ENCODE measurements at regions not wholly inside any gene's neighbourhood (a gene's known extent, or its start where the extent isn't known, plus 50 kb on each side); places are given as distances from the start of the nearest gene placed in this dataset.

DNA sequence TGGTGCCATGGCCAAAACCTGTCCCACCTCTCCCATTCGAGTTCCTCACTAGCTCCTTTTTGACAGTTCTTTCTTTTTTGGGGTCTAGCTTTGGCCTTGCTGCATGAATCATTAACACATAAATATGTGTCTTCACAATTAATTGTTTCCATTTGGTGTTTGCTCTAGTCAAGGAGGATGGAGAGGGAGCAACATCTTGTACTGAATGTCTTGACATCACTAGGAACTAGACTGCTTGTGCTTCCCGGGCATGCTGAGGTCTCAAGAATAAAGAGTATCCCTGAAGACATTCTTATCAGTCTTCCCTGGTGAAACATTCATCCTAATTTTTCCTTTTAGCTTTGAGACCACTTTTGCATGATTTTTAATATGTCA, 77.0 kb upstream of the ESR1 start:
- no peaks in the 10 kb centered on the region for H3K27me3 ChIP-seq (replicated peaks in 1 of 2; ENCODE audit: control insufficient read depth in 2 of 2, insufficient read depth in 2 of 2, low read length in 1 of 2)
- H3K9ac ChIP-seq (ENCODE audit: control insufficient read depth, insufficient read depth, low read length): no peak overlapping the region
- H3K27ac ChIP-seq (ENCODE audit: control insufficient read depth, insufficient read depth): no peak overlapping the region
- H3K36me3 ChIP-seq (ENCODE audit: control insufficient read depth in 2 of 2, insufficient read depth in 2 of 2, low read length in 1 of 2): no peaks in the 10 kb centered on the region
- FAIRE-seq: no peak
- in situ Hi-C loops (cut with MboI) (no loop called here), intact Hi-C loops (cut with micrococcal nuclease; ENCODE audit: unreplicated experiment) (no loop called here)
- SMC1A ChIA-PET (ENCODE audit: uncharacterized antibody, unreplicated experiment): interaction anchor here (0.8 to 2.2 kb wide), 13 partner anchors 8 to 567 kb away, joined by 3 to 9 read pairs (median 4); no protein-coding TSS in a partner anchor
- H2AFZ ChIP-seq (ENCODE audit: control insufficient read depth, low read depth, low read length): no peak overlapping the region
- no TSS peak for BruUV-seq (replicated peaks)
- CTCF ChIA-PET: interaction anchor here (1.0 to 1.9 kb wide), 7 partner anchors 9 to 40 kb away, joined by 3 to 10 read pairs (median 5); no protein-coding TSS in a partner anchor
- WGBS (ENCODE audit: insufficient coverage, insufficient replicate concordance, low lambda C conversion rate, missing lambda C conversion rate): 26% methylated on average over 2 of the region's 2 CpGs
- H3K4me1 ChIP-seq (ENCODE audit: control insufficient read depth, insufficient read depth, low read length): no peaks in the 10 kb centered on the region
- no peaks in the 10 kb centered on the region for H4K20me1 ChIP-seq (ENCODE audit: control insufficient read depth, insufficient read depth)
- POLR2A ChIA-PET: interaction anchor here (0.7 to 1.8 kb wide), 4 partner anchors 8 to 28 kb away, joined by 4 to 5 read pairs (median 4); no protein-coding TSS in a partner anchor
- no peak overlapping the region for H3K4me3 ChIP-seq
- no peak for DNase-seq (ENCODE audit: low read depth, low spot score)
- no peak for ATAC-seq
- RAD21 ChIA-PET (ENCODE audit: unreplicated experiment): interaction anchor here (0.8 to 1.1 kb wide), 3 partner anchors 35 to 50 kb away, joined by 4 to 11 read pairs (median 4); no protein-coding TSS in a partner anchor
- no peak overlapping the region for H3K4me2 ChIP-seq (ENCODE audit: control insufficient read depth, insufficient read depth)
- no peaks in the 10 kb centered on the region for H3K79me2 ChIP-seq (ENCODE audit: control insufficient read depth, insufficient read depth, low read length)
- no peaks in the 10 kb centered on the region; the same call in 2 of the 3 replicates for H3K9me3 ChIP-seq (replicated peaks; ENCODE audit: control insufficient read depth, insufficient read depth, low read length)
- TF ChIP-seq, protein P1, sequence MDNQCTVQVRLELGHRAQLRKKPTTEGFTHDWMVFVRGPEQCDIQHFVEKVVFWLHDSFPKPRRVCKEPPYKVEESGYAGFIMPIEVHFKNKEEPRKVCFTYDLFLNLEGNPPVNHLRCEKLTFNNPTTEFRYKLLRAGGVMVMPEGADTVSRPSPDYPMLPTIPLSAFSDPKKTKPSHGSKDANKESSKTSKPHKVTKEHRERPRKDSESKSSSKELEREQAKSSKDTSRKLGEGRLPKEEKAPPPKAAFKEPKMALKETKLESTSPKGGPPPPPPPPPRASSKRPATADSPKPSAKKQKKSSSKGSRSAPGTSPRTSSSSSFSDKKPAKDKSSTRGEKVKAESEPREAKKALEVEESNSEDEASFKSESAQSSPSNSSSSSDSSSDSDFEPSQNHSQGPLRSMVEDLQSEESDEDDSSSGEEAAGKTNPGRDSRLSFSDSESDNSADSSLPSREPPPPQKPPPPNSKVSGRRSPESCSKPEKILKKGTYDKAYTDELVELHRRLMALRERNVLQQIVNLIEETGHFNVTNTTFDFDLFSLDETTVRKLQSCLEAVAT (IDR thresholded peaks at IDR 0.05): no peak
- TF ChIP-seq SREBF1 (IDR thresholded peaks at IDR 0.05; ENCODE audit: low read length) (no peak), SUZ12 (IDR thresholded peaks at IDR 0.05; ENCODE audit: unreplicated experiment) (no peak), SRF (IDR thresholded peaks at IDR 0.05; ENCODE audit: low read depth in 2 of 2, low read length in 2 of 2) (no peak), ETV6 (conservative IDR thresholded peaks at IDR 0.05 in 1 of 2, IDR thresholded peaks at IDR 0.05 in 1 of 2; ENCODE audit: borderline replicate concordance in 1 of 2, low read depth in 1 of 2) (no peak), FOXK2 (IDR thresholded peaks at IDR 0.05) (no peak), ZNF217 (IDR thresholded peaks at IDR 0.05) (no peak), NRF1 (conservative IDR thresholded peaks at IDR 0.05; ENCODE audit: low read depth, low read length) (no peak), SIN3A (IDR thresholded peaks at IDR 0.05; ENCODE audit: low read depth, low read length) (no peak)
- TF ChIP-seq, protein P2, sequence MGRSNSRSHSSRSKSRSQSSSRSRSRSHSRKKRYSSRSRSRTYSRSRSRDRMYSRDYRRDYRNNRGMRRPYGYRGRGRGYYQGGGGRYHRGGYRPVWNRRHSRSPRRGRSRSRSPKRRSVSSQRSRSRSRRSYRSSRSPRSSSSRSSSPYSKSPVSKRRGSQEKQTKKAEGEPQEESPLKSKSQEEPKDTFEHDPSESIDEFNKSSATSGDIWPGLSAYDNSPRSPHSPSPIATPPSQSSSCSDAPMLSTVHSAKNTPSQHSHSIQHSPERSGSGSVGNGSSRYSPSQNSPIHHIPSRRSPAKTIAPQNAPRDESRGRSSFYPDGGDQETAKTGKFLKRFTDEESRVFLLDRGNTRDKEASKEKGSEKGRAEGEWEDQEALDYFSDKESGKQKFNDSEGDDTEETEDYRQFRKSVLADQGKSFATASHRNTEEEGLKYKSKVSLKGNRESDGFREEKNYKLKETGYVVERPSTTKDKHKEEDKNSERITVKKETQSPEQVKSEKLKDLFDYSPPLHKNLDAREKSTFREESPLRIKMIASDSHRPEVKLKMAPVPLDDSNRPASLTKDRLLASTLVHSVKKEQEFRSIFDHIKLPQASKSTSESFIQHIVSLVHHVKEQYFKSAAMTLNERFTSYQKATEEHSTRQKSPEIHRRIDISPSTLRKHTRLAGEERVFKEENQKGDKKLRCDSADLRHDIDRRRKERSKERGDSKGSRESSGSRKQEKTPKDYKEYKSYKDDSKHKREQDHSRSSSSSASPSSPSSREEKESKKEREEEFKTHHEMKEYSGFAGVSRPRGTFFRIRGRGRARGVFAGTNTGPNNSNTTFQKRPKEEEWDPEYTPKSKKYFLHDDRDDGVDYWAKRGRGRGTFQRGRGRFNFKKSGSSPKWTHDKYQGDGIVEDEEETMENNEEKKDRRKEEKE (IDR thresholded peaks at IDR 0.05): no peak
- TF ChIP-seq, protein P3, sequence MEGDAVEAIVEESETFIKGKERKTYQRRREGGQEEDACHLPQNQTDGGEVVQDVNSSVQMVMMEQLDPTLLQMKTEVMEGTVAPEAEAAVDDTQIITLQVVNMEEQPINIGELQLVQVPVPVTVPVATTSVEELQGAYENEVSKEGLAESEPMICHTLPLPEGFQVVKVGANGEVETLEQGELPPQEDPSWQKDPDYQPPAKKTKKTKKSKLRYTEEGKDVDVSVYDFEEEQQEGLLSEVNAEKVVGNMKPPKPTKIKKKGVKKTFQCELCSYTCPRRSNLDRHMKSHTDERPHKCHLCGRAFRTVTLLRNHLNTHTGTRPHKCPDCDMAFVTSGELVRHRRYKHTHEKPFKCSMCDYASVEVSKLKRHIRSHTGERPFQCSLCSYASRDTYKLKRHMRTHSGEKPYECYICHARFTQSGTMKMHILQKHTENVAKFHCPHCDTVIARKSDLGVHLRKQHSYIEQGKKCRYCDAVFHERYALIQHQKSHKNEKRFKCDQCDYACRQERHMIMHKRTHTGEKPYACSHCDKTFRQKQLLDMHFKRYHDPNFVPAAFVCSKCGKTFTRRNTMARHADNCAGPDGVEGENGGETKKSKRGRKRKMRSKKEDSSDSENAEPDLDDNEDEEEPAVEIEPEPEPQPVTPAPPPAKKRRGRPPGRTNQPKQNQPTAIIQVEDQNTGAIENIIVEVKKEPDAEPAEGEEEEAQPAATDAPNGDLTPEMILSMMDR (IDR thresholded peaks at IDR 0.05 in 2 of 3, conservative IDR thresholded peaks at IDR 0.05 in 1 of 3; ENCODE audit: control insufficient read depth in 2 of 3, extremely low read depth in 1 of 3, insufficient read depth in 1 of 3, low read depth in 3 of 3, low read length in 3 of 3): no peak
- TF ChIP-seq, protein P4, sequence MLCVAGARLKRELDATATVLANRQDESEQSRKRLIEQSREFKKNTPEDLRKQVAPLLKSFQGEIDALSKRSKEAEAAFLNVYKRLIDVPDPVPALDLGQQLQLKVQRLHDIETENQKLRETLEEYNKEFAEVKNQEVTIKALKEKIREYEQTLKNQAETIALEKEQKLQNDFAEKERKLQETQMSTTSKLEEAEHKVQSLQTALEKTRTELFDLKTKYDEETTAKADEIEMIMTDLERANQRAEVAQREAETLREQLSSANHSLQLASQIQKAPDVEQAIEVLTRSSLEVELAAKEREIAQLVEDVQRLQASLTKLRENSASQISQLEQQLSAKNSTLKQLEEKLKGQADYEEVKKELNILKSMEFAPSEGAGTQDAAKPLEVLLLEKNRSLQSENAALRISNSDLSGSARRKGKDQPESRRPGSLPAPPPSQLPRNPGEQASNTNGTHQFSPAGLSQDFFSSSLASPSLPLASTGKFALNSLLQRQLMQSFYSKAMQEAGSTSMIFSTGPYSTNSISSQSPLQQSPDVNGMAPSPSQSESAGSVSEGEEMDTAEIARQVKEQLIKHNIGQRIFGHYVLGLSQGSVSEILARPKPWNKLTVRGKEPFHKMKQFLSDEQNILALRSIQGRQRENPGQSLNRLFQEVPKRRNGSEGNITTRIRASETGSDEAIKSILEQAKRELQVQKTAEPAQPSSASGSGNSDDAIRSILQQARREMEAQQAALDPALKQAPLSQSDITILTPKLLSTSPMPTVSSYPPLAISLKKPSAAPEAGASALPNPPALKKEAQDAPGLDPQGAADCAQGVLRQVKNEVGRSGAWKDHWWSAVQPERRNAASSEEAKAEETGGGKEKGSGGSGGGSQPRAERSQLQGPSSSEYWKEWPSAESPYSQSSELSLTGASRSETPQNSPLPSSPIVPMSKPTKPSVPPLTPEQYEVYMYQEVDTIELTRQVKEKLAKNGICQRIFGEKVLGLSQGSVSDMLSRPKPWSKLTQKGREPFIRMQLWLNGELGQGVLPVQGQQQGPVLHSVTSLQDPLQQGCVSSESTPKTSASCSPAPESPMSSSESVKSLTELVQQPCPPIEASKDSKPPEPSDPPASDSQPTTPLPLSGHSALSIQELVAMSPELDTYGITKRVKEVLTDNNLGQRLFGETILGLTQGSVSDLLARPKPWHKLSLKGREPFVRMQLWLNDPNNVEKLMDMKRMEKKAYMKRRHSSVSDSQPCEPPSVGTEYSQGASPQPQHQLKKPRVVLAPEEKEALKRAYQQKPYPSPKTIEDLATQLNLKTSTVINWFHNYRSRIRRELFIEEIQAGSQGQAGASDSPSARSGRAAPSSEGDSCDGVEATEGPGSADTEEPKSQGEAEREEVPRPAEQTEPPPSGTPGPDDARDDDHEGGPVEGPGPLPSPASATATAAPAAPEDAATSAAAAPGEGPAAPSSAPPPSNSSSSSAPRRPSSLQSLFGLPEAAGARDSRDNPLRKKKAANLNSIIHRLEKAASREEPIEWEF (IDR thresholded peaks at IDR 0.05; ENCODE audit: insufficient replicate concordance, low read depth, low read length): no peak

Data from GM12878 (cell line).